ENCODE measurements at regions not wholly inside any gene's neighbourhood (a gene's known extent, or its start where the extent isn't known, plus 50 kb on each side); places are given as distances from the start of the nearest gene placed in this dataset.

DNA sequence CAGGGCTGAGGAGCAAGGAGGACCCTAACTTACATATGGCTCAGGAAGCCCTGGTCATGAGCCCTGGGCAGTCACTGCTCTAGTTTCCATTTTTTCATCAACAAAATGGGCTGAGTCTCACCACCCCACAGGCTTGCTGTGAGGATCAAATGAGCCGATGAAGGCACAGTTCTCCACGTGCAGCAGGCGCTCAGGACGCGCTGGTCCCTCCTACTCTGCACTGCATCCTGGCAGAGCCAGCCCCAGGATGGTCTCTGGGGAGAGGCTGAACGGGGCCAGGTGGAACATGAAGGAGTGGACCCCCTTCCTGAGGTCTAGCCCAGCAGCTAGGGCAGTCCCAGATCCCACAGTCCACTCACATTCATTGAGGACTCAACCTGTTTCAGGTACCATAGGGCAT, 349.3 kb downstream of the PTPRU start:
- no peaks in the 10 kb centered on the region for H3K36me3 Mint-ChIP-seq (ENCODE audit: low read depth)
- H3K4me1 Mint-ChIP-seq = no peaks in the 10 kb centered on the region
- TF ChIP-seq CTCF (IDR thresholded peaks at IDR 0.05; ENCODE audit: unreplicated experiment in 3 of 3) = no peak
- no peak overlapping the region for H3K4me3 Mint-ChIP-seq
- peaks cover 36% of the 10 kb centered on the region for H3K27me3 Mint-ChIP-seq (ENCODE audit: low read depth)
- no peak overlapping the region for H3K27ac Mint-ChIP-seq
- peaks cover 2% of the 10 kb centered on the region for H3K9me3 Mint-ChIP-seq

GRCh38 chr1:29585201-29585600, 348.9 kb downstream of the PTPRU start:
- Mint-ChIP-seq H3K4me1 (no peaks in the 10 kb centered on the region), H3K9me3 (peaks cover 2% of the 10 kb centered on the region), H3K27ac (no peak overlapping the region), H3K4me3 (no peak overlapping the region), H3K36me3 (ENCODE audit: low read depth) (no peaks in the 10 kb centered on the region), H3K27me3 (ENCODE audit: low read depth) (peaks cover 35% of the 10 kb centered on the region)
- TF ChIP-seq CTCF (IDR thresholded peaks at IDR 0.05; ENCODE audit: unreplicated experiment in 3 of 3) = no peak

DNA sequence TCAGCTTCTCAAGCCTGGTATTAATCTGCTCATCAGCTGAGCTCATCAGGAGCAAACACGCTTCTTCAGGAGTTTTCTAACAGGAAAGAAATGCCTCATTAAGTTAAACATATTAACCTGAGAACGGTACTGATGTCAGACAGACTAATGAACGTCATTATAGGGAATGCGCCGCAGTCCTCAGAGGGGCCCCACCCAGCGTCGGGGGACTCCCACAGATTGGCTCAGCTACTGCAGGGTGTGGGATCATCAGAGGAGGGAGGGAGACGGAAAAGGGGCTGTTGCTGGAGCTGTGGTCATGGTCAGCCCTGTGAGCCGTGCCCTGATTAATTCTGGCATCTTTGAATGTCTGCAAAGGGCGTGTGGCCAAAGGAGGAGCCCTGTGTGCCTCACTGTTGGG, 348.5 kb downstream of the PTPRU start:
- Mint-ChIP-seq H3K9me3 (peaks cover 2% of the 10 kb centered on the region), H3K27ac (no peak overlapping the region), H3K36me3 (ENCODE audit: low read depth) (no peaks in the 10 kb centered on the region), H3K4me1 (no peaks in the 10 kb centered on the region), H3K4me3 (no peak overlapping the region), H3K27me3 (ENCODE audit: low read depth) (peaks cover 30% of the 10 kb centered on the region)
- TF ChIP-seq CTCF (IDR thresholded peaks at IDR 0.05; ENCODE audit: unreplicated experiment in 3 of 3) = no peak

- Mint-ChIP-seq H3K9me3 (peaks cover 2% of the 10 kb centered on the region), H3K36me3 (ENCODE audit: low read depth) (no peaks in the 10 kb centered on the region), H3K4me1 (no peaks in the 10 kb centered on the region), H3K27ac (no peak overlapping the region), H3K27me3 (ENCODE audit: low read depth) (peaks cover 27% of the 10 kb centered on the region), H3K4me3 (no peak overlapping the region)
- no peak for TF ChIP-seq CTCF (IDR thresholded peaks at IDR 0.05; ENCODE audit: unreplicated experiment in 3 of 3)
Observed at GRCh38 chr1:29584362-29584761, 348.0 kb downstream of the PTPRU start.

DNA sequence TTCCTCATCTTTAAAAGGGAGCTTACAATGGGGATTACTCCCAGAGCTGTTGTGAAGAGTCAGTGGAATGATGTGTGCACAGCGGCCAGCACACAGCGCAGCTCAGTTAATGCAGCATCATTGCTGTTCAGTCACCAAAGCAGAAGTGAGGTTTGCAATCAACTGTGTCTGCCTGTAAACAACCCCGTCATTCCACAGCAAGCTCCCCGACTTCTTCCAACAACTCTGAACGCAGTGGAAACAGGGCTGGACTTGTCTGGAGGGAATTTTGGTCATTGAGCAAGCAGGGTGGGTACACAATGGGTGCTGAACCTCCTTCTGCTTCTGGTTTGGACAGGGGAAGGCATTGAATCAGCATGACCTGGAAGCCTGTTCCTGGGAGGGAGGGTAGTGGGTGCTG, 347.4 kb downstream of the PTPRU start:
- TF ChIP-seq CTCF (IDR thresholded peaks at IDR 0.05; ENCODE audit: unreplicated experiment in 3 of 3) = no peak
- Mint-ChIP-seq H3K36me3 (ENCODE audit: low read depth) (no peaks in the 10 kb centered on the region), H3K4me3 (no peak overlapping the region), H3K27me3 (ENCODE audit: low read depth) (peaks cover 27% of the 10 kb centered on the region), H3K4me1 (no peaks in the 10 kb centered on the region), H3K9me3 (peaks cover 2% of the 10 kb centered on the region), H3K27ac (no peak overlapping the region)

- Mint-ChIP-seq H3K27me3 (ENCODE audit: low read depth) (peaks cover 35% of the 10 kb centered on the region), H3K27ac (no peak overlapping the region), H3K4me1 (peaks cover 5% of the 10 kb centered on the region), H3K9me3 (peaks cover 2% of the 10 kb centered on the region), H3K36me3 (ENCODE audit: low read depth) (no peaks in the 10 kb centered on the region), H3K4me3 (no peak overlapping the region)
- TF ChIP-seq CTCF (IDR thresholded peaks at IDR 0.05; ENCODE audit: unreplicated experiment in 3 of 3) = no peak
Observed at GRCh38 chr1:29581256-29581655, 344.9 kb downstream of the PTPRU start.
